NCI-H446 treated with DMSO at 0.1 percent for 48 hours (cell line): ENCODE measurements at regions not wholly inside any gene's neighbourhood (a gene's known extent, or its start where the extent isn't known, plus 50 kb on each side); places are given as distances from the start of the nearest gene placed in this dataset.

ENCODE experiments used
- DNase-seq: peaks from one replicate; lab custom pipeline; 2025; lab: John Stamatoyannopoulos, UW

GRCh38 chr22:46090631-46091201, 59.6 kb upstream of the PPARA start:
- DNase-seq = no peak

GRCh38 chr22:46091277-46091977, 58.9 kb upstream of the PPARA start:
- no peak for DNase-seq

- no peak for DNase-seq
Observed at GRCh38 chr22:46092011-46092410, 58.3 kb upstream of the PPARA start.

DNA sequence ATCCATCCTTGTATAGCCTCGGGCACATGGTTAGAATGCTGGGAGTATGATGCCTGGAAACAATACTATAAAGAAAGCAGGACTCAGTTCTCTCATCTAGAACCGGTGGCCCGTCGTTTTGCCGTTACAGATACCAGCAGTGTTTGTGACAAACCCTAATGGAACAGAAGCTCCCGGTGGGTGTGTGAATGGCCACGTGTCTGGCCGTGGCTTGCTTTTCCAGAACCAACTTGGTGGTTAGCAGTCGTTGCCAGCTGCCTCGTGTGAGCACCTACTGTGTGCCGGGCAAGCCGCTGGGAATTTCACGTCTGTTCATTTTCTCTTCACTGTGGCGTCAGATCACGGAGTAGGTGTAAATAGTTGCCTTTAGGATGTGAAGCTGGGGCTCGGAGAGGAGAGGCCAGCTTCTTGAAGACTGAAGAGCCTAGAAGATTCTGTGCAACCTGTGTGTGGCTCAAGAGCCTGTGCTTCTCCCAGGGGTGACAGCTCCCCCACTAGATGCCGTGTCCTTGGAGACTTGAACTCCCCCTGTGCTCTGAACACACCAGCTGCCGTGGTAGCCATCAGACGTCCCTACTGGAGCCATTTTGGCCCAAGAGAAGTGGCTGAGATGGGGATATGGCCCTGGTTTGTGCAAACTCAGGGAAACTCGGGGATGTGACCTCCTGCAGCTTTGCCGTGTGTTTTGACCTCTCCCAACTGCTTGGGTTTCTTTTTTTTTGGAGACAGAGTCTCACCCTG, 57.5 kb upstream of the PPARA start:
- no peak for DNase-seq

DNA sequence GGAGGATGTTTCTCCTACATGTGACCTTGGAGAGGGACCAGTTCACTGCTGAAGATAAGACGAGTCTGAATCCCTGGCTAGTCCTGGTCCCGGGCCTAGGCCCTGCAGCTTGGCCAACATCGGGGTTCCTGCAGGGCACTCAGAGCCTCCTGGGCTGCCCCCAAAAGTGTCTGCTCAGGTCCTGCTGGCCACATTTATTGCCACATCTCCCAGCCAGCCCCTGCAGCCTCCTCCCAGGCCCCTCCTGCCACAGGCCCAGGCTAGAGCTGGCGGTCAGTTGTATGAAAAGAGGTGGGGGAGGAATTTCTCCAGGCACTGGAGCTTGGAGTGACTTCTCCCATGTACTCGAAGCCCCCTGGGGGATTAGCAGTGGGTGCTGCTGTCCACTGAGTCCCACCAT, 56.5 kb upstream of the PPARA start:
- DNase-seq = no peak

DNA sequence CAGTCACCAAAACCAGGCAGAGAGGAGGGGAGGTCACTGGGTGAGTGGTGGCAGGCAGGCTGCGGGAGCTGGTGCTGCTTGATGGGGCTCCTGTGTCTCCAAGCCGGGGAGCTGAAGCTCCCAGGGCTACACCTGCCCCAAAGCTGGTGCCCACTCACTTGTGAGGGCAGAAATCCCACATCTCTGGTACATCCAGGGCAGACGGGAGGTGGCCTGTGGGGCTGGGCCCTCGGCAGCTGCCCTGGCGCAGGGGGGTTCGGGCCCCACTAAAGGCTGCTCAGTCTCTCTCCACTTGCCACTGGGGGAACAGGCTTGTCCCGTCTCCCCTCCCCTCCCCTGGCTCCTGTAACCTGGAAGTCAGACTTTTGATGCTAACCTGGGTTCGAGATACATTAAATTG, 55.6 kb upstream of the PPARA start:
- no peak for DNase-seq

DNA sequence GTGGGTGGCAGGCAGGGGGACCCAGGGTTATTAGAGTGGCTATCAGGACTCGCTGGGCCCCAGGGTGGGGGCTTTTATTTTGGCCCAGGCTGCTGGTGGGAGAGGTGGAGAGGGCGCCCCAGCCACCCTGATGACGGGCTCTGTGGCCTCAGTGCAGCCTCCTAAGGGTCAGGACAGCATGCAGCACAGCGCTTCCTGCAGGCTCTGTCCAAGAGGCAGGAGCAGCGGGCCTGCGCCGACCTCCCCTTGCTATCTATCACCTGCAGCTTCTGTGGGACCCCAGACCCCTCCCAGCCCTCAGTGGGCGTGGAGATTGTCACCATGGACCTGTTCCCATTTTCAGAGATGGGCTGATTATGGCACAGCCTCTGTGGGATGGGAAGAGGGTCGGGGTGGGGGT, 54.3 kb upstream of the PPARA start:
- no peak for DNase-seq

- DNase-seq = no peak
Observed at GRCh38 chr22:46096706-46097230, 53.6 kb upstream of the PPARA start.

DNA sequence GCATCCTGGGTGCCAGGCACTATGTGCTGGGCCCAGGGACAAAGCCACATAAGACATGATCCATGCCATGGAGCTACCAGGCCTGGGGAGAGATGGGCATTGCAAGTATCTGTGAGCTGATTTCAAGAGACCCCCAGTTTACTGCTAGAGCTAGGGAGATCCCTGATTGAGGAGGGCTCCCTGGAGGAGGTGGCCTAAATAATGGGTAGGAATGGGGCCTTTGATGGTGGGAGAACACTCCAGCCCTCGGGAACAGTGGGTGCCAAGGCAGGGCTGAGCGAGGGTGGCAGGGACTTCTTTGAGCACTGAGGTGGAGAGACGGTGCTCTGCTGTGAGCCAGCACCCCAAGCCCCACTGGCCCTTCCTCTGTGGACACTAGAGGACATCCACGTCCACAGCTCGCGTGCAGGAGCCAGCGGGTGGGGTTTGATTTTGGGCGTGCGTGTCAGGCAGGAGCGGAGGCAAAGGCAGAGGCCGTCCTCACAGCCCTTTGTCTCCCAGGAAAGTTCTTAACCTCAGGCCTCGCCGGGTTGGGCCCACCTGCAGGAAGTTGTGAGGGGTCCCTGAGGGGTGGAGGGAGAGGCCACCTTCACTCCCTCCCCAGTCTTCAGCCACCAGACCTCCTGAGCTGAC, 52.9 kb upstream of the PPARA start:
- no peak for DNase-seq

- DNase-seq = no peak
Observed at GRCh38 chr22:46098525-46099475, 51.5 kb upstream of the PPARA start.

- no peak for DNase-seq
Observed at GRCh38 chr22:46099740-46100139, 50.6 kb upstream of the PPARA start.

- no peak for DNase-seq
Observed at GRCh38 chr22:46100401-46101105, 49.8 kb upstream of the PPARA start.
